K562 (cell line): ENCODE measurements at regions not wholly inside any gene's neighbourhood (a gene's known extent, or its start where the extent isn't known, plus 50 kb on each side); places are given as distances from the start of the nearest gene placed in this dataset.

Experiments
- ATAC-seq: fragments of 200-7000 bp; cut with Tn5 transposase; 3 replicates; pipeline ENCODE4 v1.9.1; 2020; ENCODE audit warnings: moderate library complexity
- BruUV-seq: library from RNA; stranded (reverse); fragments of 400-500 nt; replicated peaks from 2 replicates; lab custom pipeline; 2021; lab: Mats Ljungman, UMichigan
- CTCF ChIA-PET: fragments of 300-600 bp; formaldehyde crosslinking; extraction: SDS; loops from one replicate; lab custom pipeline; 2021; ENCODE audit warnings: low intra/inter-chr PET ratio; lab: Yijun Ruan, JAX
- POLR2A ChIA-PET: fragments of 300-600, 350-650 bp; sonication (Branson Sonifier 250); formaldehyde crosslinking; extraction: SDS; loops from one replicate; lab custom pipeline; 2021; ENCODE audit warnings: antibody characterized with exemption, inconsistent platforms; lab: Yijun Ruan, JAX
- DNase-seq, 4 experiments: peaks; one replicate each; pipeline versions ENCODE4 v3.0.0 to v3.0.0-alpha.2; 2011 to 2018; ENCODE audit warnings: low spot score in 3 of 4, mixed read lengths in 3 of 4; ENCODE audit errors: extremely low read depth in 1 of 4
- FAIRE-seq: peaks from 2 replicates; lab custom pipeline; 2011; peaks lifted over from hg19 to GRCh38; lab: Jason Lieb, UNC
- H2AFZ ChIP-seq: 2 replicates; pipeline ENCODE4 v1.6.0; 2011; ENCODE audit warnings: low read depth, low read length, control low read depth, inconsistent platforms
- H3K27ac ChIP-seq: fragments of 200-600 bp; 3 replicates; pipeline ENCODE4 v1.8.0; 2011; ENCODE audit warnings: low read depth, mild to moderate bottlenecking, control low read depth, inconsistent platforms, low read length, moderate library complexity, mixed read lengths; ENCODE audit errors: extremely low read depth
- H3K27me3 ChIP-seq, 2 experiments: fragments of 300-600 bp in 1 of 2; 2 replicates in 1 of 2; 3 replicates in 1 of 2; pipeline versions ENCODE4 v1.6.0 to v1.8.0; 2011; ENCODE audit warnings: inconsistent platforms in 2 of 2, low read length in 2 of 2, mild to moderate bottlenecking in 1 of 2, mixed read lengths in 1 of 2, moderate library complexity in 1 of 2; ENCODE audit not compliant: control insufficient read depth in 2 of 2, insufficient read depth in 2 of 2
- H3K36me3 ChIP-seq: fragments of 300-600 bp; 3 replicates; pipeline ENCODE4 v1.8.0; 2011; ENCODE audit warnings: mild to moderate bottlenecking, low read length, inconsistent platforms; ENCODE audit not compliant: control insufficient read depth, insufficient read depth
- H3K4me1 ChIP-seq, 2 experiments: fragments of 200-600 bp in 1 of 2; replicated peaks in 1 of 2; 2 replicates in 1 of 2; 3 replicates in 1 of 2; pipeline versions ENCODE4 v1.5.1 to v1.8.0; 2011; ENCODE audit warnings: inconsistent platforms in 2 of 2, low read length in 2 of 2, mild to moderate bottlenecking in 1 of 2, mixed read lengths in 1 of 2, moderate library complexity in 1 of 2; ENCODE audit not compliant: control insufficient read depth in 2 of 2, insufficient read depth in 2 of 2
- H3K4me2 ChIP-seq: 2 replicates; pipeline ENCODE4 v1.6.1; 2011; ENCODE audit warnings: low read length, control low read depth, inconsistent platforms, mixed read lengths; ENCODE audit not compliant: insufficient read depth
- H3K4me3 ChIP-seq: fragments of 200-600 bp; sonication (generic), shearing (Covaris generic); 2 replicates; pipeline ENCODE4 v1.5.1; 2016; ENCODE audit warnings: control low read depth, inconsistent platforms
- H3K79me2 ChIP-seq: fragments of 200-600 bp; 3 replicates; pipeline ENCODE4 v1.8.0; 2011; ENCODE audit warnings: low read length, inconsistent platforms; ENCODE audit not compliant: control insufficient read depth, insufficient read depth
- H3K9ac ChIP-seq, 2 experiments: 2 replicates each; pipeline versions ENCODE4 v1.6.0 to v1.6.1; 2011; ENCODE audit warnings: low read depth in 2 of 2, low read length in 2 of 2, control low read depth in 1 of 2, inconsistent platforms in 1 of 2, mild to moderate bottlenecking in 1 of 2, mixed read lengths in 1 of 2; ENCODE audit not compliant: insufficient read depth in 1 of 2
- H3K9me1 ChIP-seq: one replicate; pipeline ENCODE4 v1.6.0; 2011; ENCODE audit warnings: inconsistent platforms, mild to moderate bottlenecking, low read length, moderate library complexity; ENCODE audit not compliant: control insufficient read depth, insufficient read depth
- H3K9me3 ChIP-seq: replicated peaks from 2 replicates; pipeline ENCODE4 v1.5.1; 2011; ENCODE audit warnings: low read depth, low read length, inconsistent platforms; ENCODE audit not compliant: control insufficient read depth, insufficient read depth
- H4K20me1 ChIP-seq: replicated peaks from 2 replicates; pipeline ENCODE4 v1.6.1; 2011; ENCODE audit warnings: low read length, inconsistent platforms, mixed read lengths; ENCODE audit not compliant: control insufficient read depth, insufficient read depth
- ETV5 ChIP-seq: sonication (generic); formaldehyde crosslinking; IDR thresholded peaks from 2 replicates; pipeline ENCODE4 v1.4.0; 2020; ENCODE audit warnings: low read depth, mild to moderate bottlenecking, missing genetic modification reagents
- KLF13 ChIP-seq: fragments of 450-650 bp; IDR thresholded peaks from 2 replicates; pipeline ENCODE4 v1.6.1; 2016; ENCODE audit warnings: missing genetic modification characterization, low read depth, mild to moderate bottlenecking, missing compliant biosample characterization, moderate library complexity, borderline replicate concordance
- NR0B1 ChIP-seq: fragments of 450-650 bp; IDR thresholded peaks from one replicate; pipeline ENCODE4 v1.6.1; 2018; ENCODE audit warnings: mild to moderate bottlenecking, moderate library complexity; ENCODE audit not compliant: partially characterized antibody
- PML ChIP-seq: IDR thresholded peaks from 2 replicates; pipeline ENCODE4 v1.6.1; 2012; ENCODE audit warnings: low read length, inconsistent platforms
- RFX7 ChIP-seq: fragments of 250-450 bp; sonication (Bioruptor Pico); IDR thresholded peaks from 2 replicates; pipeline ENCODE4 v1.5.1; 2021; ENCODE audit warnings: mild to moderate bottlenecking
- SMAD2 ChIP-seq: fragments of 150-350 bp; IDR thresholded peaks from 2 replicates; pipeline ENCODE4 v1.6.1; 2014; ENCODE audit warnings: low read depth, mild to moderate bottlenecking, low read length
- SNRNP70 ChIP-seq: fragments of 200-400 bp; formaldehyde crosslinking; optimal IDR thresholded peaks from 2 replicates; pipeline ENCODE3; 2017; ENCODE audit warnings: low read depth, low read length
- SRSF9 ChIP-seq: fragments of 200-400 bp; formaldehyde crosslinking; IDR thresholded peaks from 2 replicates; pipeline ENCODE4 v1.6.1; 2017; ENCODE audit warnings: low read depth, low read length, borderline replicate concordance
- STAT5B ChIP-seq: fragments of 250-450 bp; sonication (Bioruptor Pico); IDR thresholded peaks from 2 replicates; pipeline ENCODE4 v1.8.0; 2021; ENCODE audit warnings: mild to moderate bottlenecking, inconsistent platforms
- TAF15 ChIP-seq: fragments of 200-400 bp; formaldehyde crosslinking; IDR thresholded peaks from 2 replicates; pipeline ENCODE4 v1.6.1; 2017; ENCODE audit warnings: mild to moderate bottlenecking, low read depth, low read length, moderate library complexity
- U2AF2 ChIP-seq: fragments of 200-400 bp; formaldehyde crosslinking; optimal IDR thresholded peaks from 2 replicates; pipeline ENCODE3; 2017; ENCODE audit warnings: low read depth, mild to moderate bottlenecking, low read length
- WHSC1 ChIP-seq: IDR thresholded peaks from one replicate; pipeline ENCODE4 v1.6.1; 2012; ENCODE audit warnings: low read length, control low read depth, inconsistent platforms
- ZNF124 ChIP-seq: sonication (generic); formaldehyde crosslinking; IDR thresholded peaks from 2 replicates; pipeline ENCODE4 v1.8.1; 2022; ENCODE audit warnings: missing genetic modification reagents
- ZNF668 ChIP-seq: fragments of 250-450 bp; sonication (Bioruptor Pico); IDR thresholded peaks from 2 replicates; pipeline ENCODE4 v1.8.0; 2022; ENCODE audit warnings: mild to moderate bottlenecking, inconsistent platforms
- ZSCAN29 ChIP-seq: fragments of 450-650 bp; IDR thresholded peaks from 2 replicates; pipeline ENCODE4 v1.6.1; 2017
- WGBS: fragments of 100-300 bp; shearing (Covaris generic); methylation state at CpG from one replicate; pipeline ENCODE4 v1.1.6; 2016; ENCODE audit warnings: low coverage, mixed read lengths; ENCODE audit not compliant: insufficient coverage; ENCODE audit errors: missing lambda C conversion rate; 5-methylcytosine and 5-hydroxymethylcytosine counted together
- in situ Hi-C: fragments of 300-500 bp; cut with MboI; formaldehyde crosslinking; loops from 4 replicates; pipeline ENCODE4 v1.15.0; 2018; ENCODE audit warnings: inconsistent platforms, mixed read lengths
- intact Hi-C: fragments of 100-400 bp; cut with micrococcal nuclease; formaldehyde crosslinking; loops from 2 replicates; pipeline ENCODE4 v1.14.2; 2022
- TF ChIP-seq, protein P1 (sequence below): fragments of 250-450 bp; sonication (Bioruptor Pico); IDR thresholded peaks from 2 replicates; pipeline ENCODE4 v1.5.1; 2021; ENCODE audit warnings: mild to moderate bottlenecking
- TF ChIP-seq, protein P2 (sequence below): conservative IDR thresholded peaks from 2 replicates; pipeline ENCODE4 v1.6.1; 2011; ENCODE audit warnings: low read depth, mild to moderate bottlenecking, low read length; ENCODE audit not compliant: control insufficient read depth

GRCh38 chr16:63185235-63185780 lies 1149.1 kb upstream of the CDH8 start:
- WGBS, result 0% methylated on average over 4 of the region's 4 CpGs
- Histone ChIP-seq H3K4me1 (no peaks in the 10 kb centered on the region), H2AFZ (no peak overlapping the region), H3K9me1 (no peaks in the 10 kb centered on the region), H3K9ac (no peak overlapping the region), H3K4me2 (no peak overlapping the region), H3K36me3 (no peaks in the 10 kb centered on the region), H3K9me3 (no peaks in the 10 kb centered on the region), H3K27me3 (no peaks in the 10 kb centered on the region), H3K4me3 (no peak overlapping the region), H3K79me2 (no peaks in the 10 kb centered on the region), H4K20me1 (no peaks in the 10 kb centered on the region), H3K27ac (no peak overlapping the region)
- intact Hi-C loops, result no loop called here
- TF ChIP-seq U2AF2 (no peak), WHSC1 (no peak), ZSCAN29 (no peak), SRSF9 (no peak), SMAD2 (no peak), ETV5 (CRISPR knock-in tag) (no peak), NR0B1 (no peak), STAT5B (CRISPR knock-in tag) (no peak), RFX7 (CRISPR knock-in tag) (no peak), ZNF668 (CRISPR knock-in tag) (no peak), ZNF124 (CRISPR knock-in tag) (no peak), TAF15 (no peak), KLF13 (no peak), SNRNP70 (no peak), PML (no peak)
- TF ChIP-seq, protein P1, sequence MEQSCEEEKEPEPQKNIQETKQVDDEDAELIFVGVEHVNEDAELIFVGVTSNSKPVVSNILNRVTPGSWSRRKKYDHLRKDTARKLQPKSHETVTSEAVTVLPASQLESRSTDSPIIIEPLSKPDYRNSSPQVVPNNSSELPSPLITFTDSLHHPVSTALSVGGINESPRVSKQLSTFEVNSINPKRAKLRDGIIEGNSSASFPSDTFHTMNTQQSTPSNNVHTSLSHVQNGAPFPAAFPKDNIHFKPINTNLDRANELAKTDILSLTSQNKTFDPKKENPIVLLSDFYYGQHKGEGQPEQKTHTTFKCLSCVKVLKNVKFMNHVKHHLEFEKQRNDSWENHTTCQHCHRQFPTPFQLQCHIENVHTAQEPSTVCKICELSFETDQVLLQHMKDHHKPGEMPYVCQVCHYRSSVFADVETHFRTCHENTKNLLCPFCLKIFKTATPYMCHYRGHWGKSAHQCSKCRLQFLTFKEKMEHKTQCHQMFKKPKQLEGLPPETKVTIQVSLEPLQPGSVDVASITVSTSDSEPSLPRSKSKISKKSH, result no peak
- TF ChIP-seq, protein P2, sequence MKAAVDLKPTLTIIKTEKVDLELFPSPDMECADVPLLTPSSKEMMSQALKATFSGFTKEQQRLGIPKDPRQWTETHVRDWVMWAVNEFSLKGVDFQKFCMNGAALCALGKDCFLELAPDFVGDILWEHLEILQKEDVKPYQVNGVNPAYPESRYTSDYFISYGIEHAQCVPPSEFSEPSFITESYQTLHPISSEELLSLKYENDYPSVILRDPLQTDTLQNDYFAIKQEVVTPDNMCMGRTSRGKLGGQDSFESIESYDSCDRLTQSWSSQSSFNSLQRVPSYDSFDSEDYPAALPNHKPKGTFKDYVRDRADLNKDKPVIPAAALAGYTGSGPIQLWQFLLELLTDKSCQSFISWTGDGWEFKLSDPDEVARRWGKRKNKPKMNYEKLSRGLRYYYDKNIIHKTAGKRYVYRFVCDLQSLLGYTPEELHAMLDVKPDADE, result no peak
- no peak for FAIRE-seq
- no peak for ATAC-seq
- POLR2A ChIA-PET, result no interaction called here
- in situ Hi-C loops, result no loop called here
- CTCF ChIA-PET, result no interaction called here
- BruUV-seq, result no TSS peak
- DNase-seq, result no peak
